PC-9 (cell line): ENCODE measurements at regions not wholly inside any gene's neighbourhood (a gene's known extent, or its start where the extent isn't known, plus 50 kb on each side); places are given as distances from the start of the nearest gene placed in this dataset. TPM values are rescaled to one million over a fixed set of nuclear protein-coding genes. Genes with fewer than 3 reads are reported as not detected.

Experiments
- BruUV-seq: library from RNA; stranded (reverse); fragments of 400-500 nt; replicated peaks from 2 replicates; lab custom pipeline; 2021; lab: Mats Ljungman, UMichigan
- CTCF ChIA-PET: fragments of 300-600 bp; sonication (Branson Sonifier 250); formaldehyde crosslinking; loops from one replicate; lab custom pipeline; 2022; ENCODE audit warnings: antibody characterized with exemption; lab: Charles Lee
- POLR2A ChIA-PET: fragments of 300-600 bp; sonication (Branson Sonifier 250); formaldehyde crosslinking; loops from one replicate; lab custom pipeline; 2022; ENCODE audit warnings: antibody characterized with exemption; ENCODE audit not compliant: unreplicated experiment; lab: Charles Lee
- DNase-seq, 2 experiments: peaks; one replicate each; pipeline versions ENCODE4 v3.0.0 to v3.0.0-alpha.2; 2015 to 2022; ENCODE audit warnings: mixed read lengths in 1 of 2
- H2AFZ ChIP-seq: fragments of 200-600 bp; sonication (generic); 2 replicates; pipeline ENCODE4 v1.8.1; 2017; ENCODE audit warnings: antibody characterized with exemption
- H3F3A ChIP-seq: fragments of 200-600 bp; sonication (generic); 2 replicates; pipeline ENCODE4 v1.8.1; 2017; ENCODE audit warnings: antibody characterized with exemption, mild to moderate bottlenecking, low read depth; ENCODE audit not compliant: insufficient read depth
- H3K27ac ChIP-seq: fragments of 200-600 bp; sonication (generic); 2 replicates; pipeline ENCODE4 v1.6.1; 2016; ENCODE audit warnings: mixed run types
- H3K27me3 ChIP-seq: fragments of 200-600 bp; sonication (generic); 2 replicates; pipeline ENCODE4 v1.6.1; 2016; ENCODE audit warnings: low read depth, mixed run types; ENCODE audit not compliant: insufficient read depth
- H3K36me3 ChIP-seq: fragments of 200-600 bp; sonication (generic); 2 replicates; pipeline ENCODE4 v1.6.1; 2016; ENCODE audit warnings: low read depth, mixed run types
- H3K4me1 ChIP-seq: fragments of 200-600 bp; sonication (generic); replicated peaks from 2 replicates; pipeline ENCODE4 v1.6.1; 2016; ENCODE audit warnings: mixed run types; ENCODE audit not compliant: insufficient read depth
- H3K4me2 ChIP-seq: fragments of 200-600 bp; sonication (generic); 2 replicates; pipeline ENCODE4 v1.6.1; 2017; ENCODE audit warnings: mixed run types
- H3K4me3 ChIP-seq: fragments of 200-600 bp; sonication (generic); 2 replicates; pipeline ENCODE4 v1.6.1; 2016; ENCODE audit warnings: mixed run types
- H3K79me2 ChIP-seq: fragments of 200-600 bp; sonication (generic); 2 replicates; pipeline ENCODE4 v1.6.1; 2017; ENCODE audit warnings: low read depth, mixed run types
- H3K9me2 ChIP-seq: fragments of 200-600 bp; sonication (generic); 2 replicates; pipeline ENCODE4 v1.8.1; 2017; ENCODE audit warnings: mild to moderate bottlenecking; ENCODE audit not compliant: insufficient read depth
- H3K9me3 ChIP-seq: fragments of 200-600 bp; sonication (generic); 2 replicates; pipeline ENCODE4 v1.8.1; 2016; ENCODE audit warnings: low read depth; ENCODE audit not compliant: insufficient read depth
- H4K20me1 ChIP-seq: fragments of 200-600 bp; sonication (generic); 2 replicates; pipeline ENCODE4 v1.8.1; 2017; ENCODE audit not compliant: insufficient read depth
- CTCF ChIP-seq: fragments of 200-600 bp; sonication (generic); conservative IDR thresholded peaks from 2 replicates; pipeline ENCODE4 v1.6.1; 2017; ENCODE audit warnings: mixed run types, antibody characterized with exemption, mild to moderate bottlenecking, moderate library complexity
- EZH2 ChIP-seq: fragments of 200-600 bp; sonication (generic); IDR thresholded peaks from 2 replicates; pipeline ENCODE4 v1.8.0; 2017; ENCODE audit warnings: antibody characterized with exemption, low read depth
- intact Hi-C: fragments of 100-400 bp; cut with micrococcal nuclease; formaldehyde crosslinking; loops from one replicate; pipeline ENCODE4 v1.10.0; 2022; ENCODE audit not compliant: unreplicated experiment
- microRNA-seq: library from miRNA; unstranded; fragments of <30 nt; microRNA quantifications from one replicate; pipeline ENCODE4 v1.2.0, GENCODE V29; 2021; ENCODE audit warnings: borderline number of aligned reads, borderline replicate concordance

GRCh38 chr11:19291064-19291463 lies 50.3 kb upstream of the E2F8 start:
- intact Hi-C loops = no loop called here
- Histone ChIP-seq H3K4me2 (no peak overlapping the region), H3K4me1 (peaks cover 10% of the 10 kb centered on the region), H4K20me1 (no peaks in the 10 kb centered on the region), H3K9me3 (no peaks in the 10 kb centered on the region), H3K36me3 (no peaks in the 10 kb centered on the region), H3K27me3 (no peaks in the 10 kb centered on the region), H3K27ac (no peak overlapping the region), H3K4me3 (no peak overlapping the region), H2AFZ (no peak overlapping the region), H3K9me2 (no peaks in the 10 kb centered on the region), H3F3A (no peaks in the 10 kb centered on the region; the same call in 1 of the 2 replicates), H3K79me2 (no peaks in the 10 kb centered on the region)
- TF ChIP-seq CTCF (no peak), EZH2 (no peak)
- DNase-seq = peak in 1 of 2 experiments; percentile 32
- POLR2A ChIA-PET = no interaction called here
- BruUV-seq = no TSS peak
- CTCF ChIA-PET = no interaction called here

Small RNAs in the stretch of these regions (microRNA-seq; reads per million reads assigned to microRNA genes)
- not detected for gene MIR4486
